Ovary (tissue), 7 donors: ENCODE measurements at regions not wholly inside any gene's neighbourhood (a gene's known extent, or its start where the extent isn't known, plus 50 kb on each side); places are given as distances from the start of the nearest gene placed in this dataset.
"Not testable (repeated sequence)": the region's sequence is repeated elsewhere in the genome, so short reads cannot be mapped to it uniquely, and the experiment has no call there.

Source experiments
- DNase-seq, 5 donors: peaks; one replicate each; pipeline ENCODE4 v3.0.0-alpha.2; 2019 to 2020
- H3K27ac ChIP-seq, 2 donors: fragments of 200-600 bp; one replicate each; pipeline versions ENCODE4 v1.5.1 to v1.8.0; 2019 to 2022
- H3K27me3 ChIP-seq: fragments of 200-600 bp; one replicate; pipeline ENCODE4 v1.8.0; 2022
- H3K36me3 ChIP-seq: fragments of 200-600 bp; sonication (generic); one replicate; pipeline ENCODE4 v1.5.1; 2019
- H3K4me1 ChIP-seq: one replicate; pipeline ENCODE4 v1.8.1; 2013; ENCODE audit warnings: mild to moderate bottlenecking, moderate library complexity; ENCODE audit not compliant: insufficient read depth
- H3K4me3 ChIP-seq: fragments of 200-600 bp; sonication (generic); one replicate; pipeline ENCODE4 v1.5.1; 2017
- H3K9me3 ChIP-seq, 2 donors: fragments of 200-600 bp in 1 of 2; sonication (generic) in 1 of 2; one replicate each; pipeline versions ENCODE4 v1.5.1 to v1.8.1; 2013 to 2019; ENCODE audit warnings: mild to moderate bottlenecking in 1 of 2, moderate library complexity in 1 of 2
- EP300 ChIP-seq: sonication (generic); formaldehyde crosslinking; IDR thresholded peaks from one replicate; pipeline ENCODE4 v1.6.1; 2017; ENCODE audit warnings: antibody characterized with exemption
- POLR2A ChIP-seq: fragments of 450-650 bp; IDR thresholded peaks from one replicate; pipeline ENCODE4 v1.6.1; 2017; ENCODE audit warnings: antibody characterized with exemption, mild to moderate bottlenecking, moderate library complexity
- WGBS, 3 donors: extraction: QIAGEN DNeasy Blood & Tissue Kit in 1 of 3; methylation state at CpG; one replicate each; pipeline versions ENCODE4 v1.1.5 to v1.1.7; 2013 to 2017; 5-methylcytosine and 5-hydroxymethylcytosine counted together
- intact Hi-C, 4 donors: fragments of 100-400 bp; cut with DNase I; formaldehyde crosslinking; loops; one replicate each; pipeline versions ENCODE4 v1.11.0 to v1.15.1; 2022 to 2023
- TF ChIP-seq, protein P1 (sequence below), 3 donors: fragments of 450-650 bp in 2 of 3; fragments of 200-600 bp in 1 of 3; IDR thresholded peaks; one replicate each; pipeline versions ENCODE4 v1.5.1 to v1.8.0; 2016 to 2022; ENCODE audit warnings: antibody characterized with exemption in 3 of 3, mild to moderate bottlenecking in 1 of 3
- donor health status: DM: no; HTN: no; CAD: no; lungs with moderate emphysema.
- donor health status: DM: no; HTN: no; CAD: no.
- donor health status: Bipolar disorder and iron deficiency.
- donor health status: DM: no; HTN: no; CAD: no.
- donor health status: DM: yes; HTN: yes; CAD: no.

DNA sequence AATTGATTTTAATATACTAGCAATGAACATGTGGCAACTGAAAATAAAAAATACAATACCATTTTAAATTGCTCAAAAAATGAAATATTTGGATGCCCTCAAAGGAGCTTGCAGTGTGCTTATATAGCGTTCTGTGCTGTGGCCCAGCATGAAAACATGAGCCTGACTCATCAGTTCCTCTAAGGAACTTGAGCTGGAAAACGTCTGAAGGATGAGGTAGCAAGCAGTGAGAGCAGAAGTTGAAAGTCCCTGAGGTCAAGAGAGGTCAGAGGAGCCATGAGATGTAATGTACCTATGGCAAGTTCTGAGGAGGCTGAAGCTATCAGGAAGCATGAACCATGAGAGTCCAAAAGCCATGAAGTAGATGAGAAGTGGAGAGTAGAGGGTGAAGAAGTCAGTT is 59.7 kb downstream of the HMGB3 start:
- no peak for DNase-seq
- no peaks in the 10 kb centered on the region for H3K4me1 ChIP-seq
- H3K27me3 ChIP-seq: no peaks in the 10 kb centered on the region
- H3K27ac ChIP-seq: no peak overlapping the region
- H3K36me3 ChIP-seq: no peaks in the 10 kb centered on the region
- H3K9me3 ChIP-seq: no peaks in the 10 kb centered on the region
- intact Hi-C loops: no loop called here
- TF ChIP-seq EP300 (no peak), POLR2A (no peak)
- TF ChIP-seq, protein P1, sequence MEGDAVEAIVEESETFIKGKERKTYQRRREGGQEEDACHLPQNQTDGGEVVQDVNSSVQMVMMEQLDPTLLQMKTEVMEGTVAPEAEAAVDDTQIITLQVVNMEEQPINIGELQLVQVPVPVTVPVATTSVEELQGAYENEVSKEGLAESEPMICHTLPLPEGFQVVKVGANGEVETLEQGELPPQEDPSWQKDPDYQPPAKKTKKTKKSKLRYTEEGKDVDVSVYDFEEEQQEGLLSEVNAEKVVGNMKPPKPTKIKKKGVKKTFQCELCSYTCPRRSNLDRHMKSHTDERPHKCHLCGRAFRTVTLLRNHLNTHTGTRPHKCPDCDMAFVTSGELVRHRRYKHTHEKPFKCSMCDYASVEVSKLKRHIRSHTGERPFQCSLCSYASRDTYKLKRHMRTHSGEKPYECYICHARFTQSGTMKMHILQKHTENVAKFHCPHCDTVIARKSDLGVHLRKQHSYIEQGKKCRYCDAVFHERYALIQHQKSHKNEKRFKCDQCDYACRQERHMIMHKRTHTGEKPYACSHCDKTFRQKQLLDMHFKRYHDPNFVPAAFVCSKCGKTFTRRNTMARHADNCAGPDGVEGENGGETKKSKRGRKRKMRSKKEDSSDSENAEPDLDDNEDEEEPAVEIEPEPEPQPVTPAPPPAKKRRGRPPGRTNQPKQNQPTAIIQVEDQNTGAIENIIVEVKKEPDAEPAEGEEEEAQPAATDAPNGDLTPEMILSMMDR (IDR thresholded peaks at IDR 0.05): no peak
- no peak overlapping the region for H3K4me3 ChIP-seq
- WGBS, 3 donors: 40 to 46% (median 44%) methylated on average over 2 of the region's 2 CpGs

DNA sequence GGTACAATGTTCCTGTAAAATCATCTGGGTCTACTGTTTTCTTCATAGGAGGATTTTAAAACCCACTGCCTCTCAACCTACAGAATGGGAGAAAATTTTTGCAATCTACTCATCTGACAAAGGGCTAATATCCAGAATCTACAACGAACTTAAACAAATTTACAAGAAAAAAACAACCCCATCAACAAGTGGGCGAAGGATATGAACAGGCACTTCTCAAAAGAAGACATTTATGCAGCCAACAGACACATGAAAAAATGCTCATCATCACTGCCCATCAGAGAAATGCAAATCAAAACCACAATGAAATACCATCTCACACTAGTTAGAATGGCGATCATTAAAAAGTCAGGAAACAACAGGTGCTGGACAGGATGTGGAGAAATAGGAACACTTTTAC is 83.2 kb downstream of the HMGB3 start:
- not testable (repeated sequence) for H3K4me1 ChIP-seq, DNase-seq, H3K27ac ChIP-seq, H3K27me3 ChIP-seq, H3K4me3 ChIP-seq, H3K36me3 ChIP-seq, H3K9me3 ChIP-seq
- intact Hi-C loops: loop anchor here in 1 of 4 donors (10.0 kb wide), 1 partner anchor 282 kb away; no protein-coding TSS in a partner anchor
- WGBS, 3 donors: 71 to 81% (median 76%) methylated on average over 2 to 3 of the region's 3 CpGs

DNA sequence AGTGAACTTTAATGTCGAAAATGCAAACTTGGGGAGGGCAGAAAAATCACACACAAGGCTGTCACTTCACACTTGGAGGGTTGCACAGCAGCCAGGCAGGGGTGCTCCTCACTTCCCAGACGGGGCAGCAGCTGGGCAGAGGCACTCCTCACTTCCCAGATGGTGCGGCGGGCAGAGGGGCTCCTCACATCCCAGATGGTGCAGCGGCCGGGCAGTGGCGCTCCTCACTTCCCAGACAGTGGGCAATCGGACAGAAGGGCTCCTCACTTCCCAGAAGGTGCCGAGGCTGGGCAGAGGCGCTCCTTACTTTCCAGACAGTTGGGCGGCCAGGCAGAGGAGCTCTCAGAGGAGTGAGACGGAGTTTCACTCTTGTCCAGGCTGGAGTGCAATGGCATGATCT is 90.6 kb downstream of the HMGB3 start:
- H3K36me3 ChIP-seq: no peaks in the 10 kb centered on the region
- no peaks in the 10 kb centered on the region for H3K4me1 ChIP-seq
- DNase-seq: no peak
- H3K27ac ChIP-seq: no peak overlapping the region
- TF ChIP-seq, protein P1 (IDR thresholded peaks at IDR 0.05): no peak
- TF ChIP-seq POLR2A (no peak), EP300 (no peak)
- intact Hi-C loops: no loop called here
- WGBS, 3 donors: 86 to 90% (median 89%) methylated on average over 12 of the region's 12 CpGs
- H3K27me3 ChIP-seq: no peaks in the 10 kb centered on the region
- H3K9me3 ChIP-seq: no peaks in the 10 kb centered on the region
- H3K4me3 ChIP-seq: no peak overlapping the region

DNA sequence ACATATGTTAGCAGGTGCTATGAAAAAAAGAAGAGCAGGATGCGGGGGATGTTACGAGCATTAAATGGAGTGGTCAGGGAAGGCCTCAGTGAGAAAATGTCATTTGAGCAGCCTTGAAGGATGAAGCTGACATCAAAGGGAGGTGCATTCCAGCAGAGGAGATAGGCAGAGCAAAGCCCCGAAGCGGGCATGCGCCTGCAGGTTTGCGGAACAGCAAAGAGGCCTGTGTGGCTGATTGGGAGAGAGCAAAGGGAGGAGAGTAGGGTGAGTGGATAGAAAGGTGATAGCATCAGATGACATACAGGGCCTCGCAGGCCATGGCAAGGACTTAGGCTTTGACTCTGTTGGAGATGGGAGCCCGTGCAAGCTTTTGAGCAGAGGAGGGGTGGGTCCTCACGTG is 95.4 kb upstream of the GPR50 start:
- H3K27ac ChIP-seq: no peak overlapping the region
- no peak overlapping the region for H3K4me3 ChIP-seq
- 76 to 85% (median 84%) methylated on average over 9 of the region's 9 CpGs for WGBS, 3 donors
- no peaks in the 10 kb centered on the region for H3K9me3 ChIP-seq
- no peaks in the 10 kb centered on the region for H3K27me3 ChIP-seq
- intact Hi-C loops: loop anchor here in 1 of 4 donors (5.0 kb wide), 1 partner anchor 309 kb away; no protein-coding TSS in a partner anchor
- no peak for DNase-seq
- TF ChIP-seq, protein P1 (IDR thresholded peaks at IDR 0.05): no peak
- TF ChIP-seq EP300 (no peak), POLR2A (no peak)
- no peaks in the 10 kb centered on the region for H3K36me3 ChIP-seq
- H3K4me1 ChIP-seq: no peaks in the 10 kb centered on the region

DNA sequence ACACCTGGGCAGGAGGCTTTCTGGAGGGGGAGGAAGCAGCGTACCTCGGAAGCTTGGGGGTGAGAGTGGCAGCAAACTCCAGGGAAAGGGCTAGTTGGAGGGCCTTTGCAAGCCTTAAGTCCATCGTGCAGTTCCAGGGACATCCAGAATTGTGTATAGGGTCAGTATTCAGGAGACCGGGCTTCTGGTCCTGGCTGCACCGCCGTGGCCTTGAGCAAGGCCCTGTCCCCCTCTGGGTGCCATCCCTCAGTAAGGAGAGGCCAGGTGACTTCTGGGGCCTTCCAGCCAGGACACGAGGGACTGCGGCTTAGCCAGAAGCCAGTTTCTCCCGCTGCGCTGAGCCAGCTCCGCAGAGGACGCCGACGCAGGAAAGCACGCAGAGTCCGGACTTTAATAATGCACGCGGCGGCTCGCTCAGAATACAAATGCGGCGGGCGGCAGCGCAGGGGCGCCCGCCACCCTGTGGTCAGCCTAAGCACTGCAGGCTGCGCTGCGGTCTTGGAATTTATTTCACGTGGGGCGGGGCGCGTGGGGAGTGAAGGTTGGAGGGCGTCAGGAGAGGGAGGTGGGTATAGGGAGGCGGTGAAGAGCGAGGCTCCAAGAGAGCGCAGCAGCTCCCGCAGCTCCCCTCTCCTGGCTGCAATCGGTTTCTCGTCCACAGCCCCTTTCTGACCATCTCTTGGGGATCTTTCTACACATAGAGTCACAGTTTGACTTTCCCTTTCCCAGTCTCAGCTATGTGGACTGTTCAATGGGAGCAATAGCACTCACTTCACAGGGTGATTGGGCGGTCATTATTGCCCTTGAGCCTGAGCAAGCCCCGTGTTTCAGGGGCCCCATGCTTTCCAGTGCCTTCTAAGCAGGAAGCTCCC is 94.1 kb upstream of the GPR50 start:
- no peaks in the 10 kb centered on the region for H3K9me3 ChIP-seq
- no peak overlapping the region for H3K4me3 ChIP-seq
- no peaks in the 10 kb centered on the region for H3K27me3 ChIP-seq
- intact Hi-C loops: loop anchor here (1.0 to 5.0 kb wide), 3 partner anchors 309 to 310 kb away; no protein-coding TSS in a partner anchor
- H3K4me1 ChIP-seq: no peaks in the 10 kb centered on the region
- TF ChIP-seq, protein P1 (IDR thresholded peaks at IDR 0.05): peak; percentile 71 to 90 (median 74)
- no peak for TF ChIP-seq POLR2A
- peak; percentile 30 to 75 (median 57) for DNase-seq
- no peaks in the 10 kb centered on the region for H3K36me3 ChIP-seq
- H3K27ac ChIP-seq: no peak overlapping the region
- WGBS, 3 donors: 10 to 16% (median 14%) methylated on average over 32 to 41 of the region's 41 CpGs
